ENCODE measurements at regions not wholly inside any gene's neighbourhood (a gene's known extent, or its start where the extent isn't known, plus 50 kb on each side); places are given as distances from the start of the nearest gene placed in this dataset.

GRCh38 chr11:112817376-112817775, 143.8 kb upstream of the NCAM1 start:
- no peak overlapping the region for H3K27ac ChIP-seq
- no peak overlapping the region for H3K4me3 ChIP-seq
- no peak for DNase-seq
- H3K4me1 ChIP-seq, result no peaks in the 10 kb centered on the region
- intact Hi-C loops (cut with DNase I; ENCODE audit: low total_unique reads), result no loop called here
- in situ Hi-C loops (cut with MboI; ENCODE audit: low pct_ligation_motif_present in 1 of 4, low pct_unique_long_range_greater_than_20kb in 1 of 4, low sequenced_read_pairs in 3 of 4), result no loop called here
- H3K27me3 ChIP-seq, result no peaks in the 10 kb centered on the region
- 80% methylated on average over 3 of the region's 3 CpGs; no CpG with 5 or more reads in 1 of the 2 donors for WGBS, 2 donors (ENCODE audit: low coverage in 1 of 2)
- TF ChIP-seq POLR2AphosphoS5 (IDR thresholded peaks at IDR 0.05), result no peak
- no peaks in the 10 kb centered on the region for H3K36me3 ChIP-seq
- H3K9me3 ChIP-seq, result no peaks in the 10 kb centered on the region

- H3K4me3 ChIP-seq, result no peak overlapping the region
- whole genome bisulfite sequencing, 2 donors (ENCODE audit: low coverage in 1 of 2), result 17 to 31% methylated on average over 2 to 3 of the region's 3 CpGs
- intact Hi-C loops (cut with DNase I; ENCODE audit: low total_unique reads), result no loop called here
- no peaks in the 10 kb centered on the region for H3K9me3 ChIP-seq
- in situ Hi-C loops (cut with MboI; ENCODE audit: low pct_ligation_motif_present in 1 of 4, low pct_unique_long_range_greater_than_20kb in 1 of 4, low sequenced_read_pairs in 3 of 4), result no loop called here
- no peaks in the 10 kb centered on the region for H3K36me3 ChIP-seq
- H3K4me1 ChIP-seq, result no peaks in the 10 kb centered on the region
- TF ChIP-seq CTCF (IDR thresholded peaks at IDR 0.05), result no peak
- TF ChIP-seq POLR2A (IDR thresholded peaks at IDR 0.05), result no peak
- no peak for TF ChIP-seq POLR2AphosphoS5 (IDR thresholded peaks at IDR 0.05)
- no peak for TF ChIP-seq EP300 (IDR thresholded peaks at IDR 0.05; ENCODE audit: low read depth)
- DNase-seq, result no peak
- H3K27me3 ChIP-seq, result no peaks in the 10 kb centered on the region
- no peak overlapping the region for H3K27ac ChIP-seq
Observed at GRCh38 chr11:112822478-112823274, 138.5 kb upstream of the NCAM1 start.

- Histone ChIP-seq H3K9me3 (no peaks in the 10 kb centered on the region), H3K4me3 (no peak overlapping the region), H3K27me3 (no peaks in the 10 kb centered on the region), H3K4me1 (no peaks in the 10 kb centered on the region), H3K27ac (no peak overlapping the region), H3K36me3 (no peaks in the 10 kb centered on the region)
- DNase-seq, result no peak
- in situ Hi-C loops (cut with MboI; ENCODE audit: low pct_ligation_motif_present in 1 of 4, low pct_unique_long_range_greater_than_20kb in 1 of 4, low sequenced_read_pairs in 3 of 4) (no loop called here), intact Hi-C loops (cut with DNase I; ENCODE audit: low total_unique reads) (no loop called here)
- 40 to 73% methylated on average over 1 to 3 of the region's 3 CpGs for WGBS, 2 donors (ENCODE audit: low coverage in 1 of 2)
- TF ChIP-seq CTCF (IDR thresholded peaks at IDR 0.05) (no peak), EP300 (IDR thresholded peaks at IDR 0.05; ENCODE audit: low read depth) (no peak), POLR2A (IDR thresholded peaks at IDR 0.05) (no peak), POLR2AphosphoS5 (IDR thresholded peaks at IDR 0.05) (no peak)
Observed at GRCh38 chr11:112826026-112826425, 135.2 kb upstream of the NCAM1 start.

- WGBS, 2 donors (ENCODE audit: low coverage in 1 of 2), result 93% methylated on average over 1 of the region's 1 CpG; no CpG with 5 or more reads in 1 of the 2 donors
- in situ Hi-C loops (cut with MboI; ENCODE audit: low pct_ligation_motif_present in 1 of 4, low pct_unique_long_range_greater_than_20kb in 1 of 4, low sequenced_read_pairs in 3 of 4), result no loop called here
Observed at GRCh38 chr11:112826788-112827187, 134.4 kb upstream of the NCAM1 start.

More at GRCh38 chr11:112826788-112827187, 134.4 kb upstream of the NCAM1 start:
- H3K4me1 ChIP-seq, result no peaks in the 10 kb centered on the region
- intact Hi-C loops (cut with DNase I; ENCODE audit: low total_unique reads), result no loop called here
- no peaks in the 10 kb centered on the region for H3K36me3 ChIP-seq
- DNase-seq, result no peak
- H3K9me3 ChIP-seq, result no peaks in the 10 kb centered on the region
- no peaks in the 10 kb centered on the region for H3K27me3 ChIP-seq
- TF ChIP-seq POLR2A (IDR thresholded peaks at IDR 0.05), result no peak
- TF ChIP-seq CTCF (IDR thresholded peaks at IDR 0.05), result no peak
- no peak for TF ChIP-seq POLR2AphosphoS5 (IDR thresholded peaks at IDR 0.05)
- no peak for TF ChIP-seq EP300 (IDR thresholded peaks at IDR 0.05; ENCODE audit: low read depth)
- H3K4me3 ChIP-seq, result no peak overlapping the region
- no peak overlapping the region for H3K27ac ChIP-seq

All from transverse colon (tissue), 4 donors.